IMR-90 (cell line): ENCODE measurements at regions not wholly inside any gene's neighbourhood (a gene's known extent, or its start where the extent isn't known, plus 50 kb on each side); places are given as distances from the start of the nearest gene placed in this dataset.

Experiments
- ATAC-seq: fragments of 200-7000 bp; cut with Tn5 transposase; 2 replicates; pipeline ENCODE4 v1.9.1; 2020; ENCODE audit warnings: low read depth, mild to moderate bottlenecking, moderate library complexity
- BruUV-seq: library from RNA; stranded (reverse); fragments of 400-500 nt; replicated peaks from 2 replicates; lab custom pipeline; 2021; lab: Mats Ljungman, UMichigan
- CTCF ChIA-PET: fragments of 300-600 bp; formaldehyde crosslinking; extraction: SDS; loops from one replicate; lab custom pipeline; 2021; ENCODE audit warnings: antibody characterized with exemption; lab: Yijun Ruan, JAX
- POLR2A ChIA-PET: fragments of 300-600 bp; sonication (Branson Sonifier 250); formaldehyde crosslinking; loops from one replicate; lab custom pipeline; 2022; ENCODE audit warnings: antibody characterized with exemption; ENCODE audit not compliant: unreplicated experiment; lab: Charles Lee
- DNase-seq: peaks from one replicate; pipeline ENCODE4 v3.0.0; 2013
- H2AFZ ChIP-seq: replicated peaks from 2 replicates; pipeline ENCODE3; 2013; ENCODE audit warnings: low read length, mild to moderate bottlenecking; ENCODE audit not compliant: poor library complexity
- H2AK5ac ChIP-seq: 2 replicates; pipeline ENCODE4 v1.6.1; 2013; ENCODE audit warnings: low read depth, low read length, inconsistent platforms
- H2AK9ac ChIP-seq: replicated peaks from 2 replicates; pipeline ENCODE3; 2013; ENCODE audit warnings: mild to moderate bottlenecking, low read depth, low read length, moderate library complexity; ENCODE audit not compliant: poor library complexity
- H2BK120ac ChIP-seq: 2 replicates; pipeline ENCODE4 v1.6.1; 2013; ENCODE audit warnings: low read depth, low read length, inconsistent platforms
- H2BK15ac ChIP-seq: 3 replicates; pipeline ENCODE4 v1.6.1; 2013; ENCODE audit warnings: low read depth, low read length, inconsistent platforms
- H2BK20ac ChIP-seq: 2 replicates; pipeline ENCODE4 v1.6.1; 2013; ENCODE audit warnings: low read depth, mild to moderate bottlenecking, inconsistent platforms, low read length, moderate library complexity
- H2BK5ac ChIP-seq: 2 replicates; pipeline ENCODE4 v1.6.1; 2013; ENCODE audit warnings: mild to moderate bottlenecking, low read depth, low read length, inconsistent platforms; ENCODE audit not compliant: poor library complexity, severe bottlenecking
- H3K14ac ChIP-seq: replicated peaks from 2 replicates; pipeline ENCODE4 v1.6.1; 2013; ENCODE audit warnings: low read depth, low read length, inconsistent platforms
- H3K18ac ChIP-seq: 2 replicates; pipeline ENCODE4 v1.6.1; 2013; ENCODE audit warnings: low read depth, low read length, control low read depth
- H3K23ac ChIP-seq: 2 replicates; pipeline ENCODE4 v1.6.1; 2013; ENCODE audit warnings: low read depth, low read length, inconsistent platforms
- H3K27ac ChIP-seq: 2 replicates; pipeline ENCODE4 v1.5.1; 2013; ENCODE audit warnings: mild to moderate bottlenecking, control low read depth, low read length; ENCODE audit not compliant: insufficient read depth
- H3K27me3 ChIP-seq: 2 replicates; pipeline ENCODE4 v1.6.1; 2013; ENCODE audit warnings: low read length; ENCODE audit not compliant: control insufficient read depth, insufficient read depth
- H3K36me3 ChIP-seq: 2 replicates; pipeline ENCODE4 v1.6.1; 2013; ENCODE audit warnings: low read length, mixed read lengths; ENCODE audit not compliant: control insufficient read depth, insufficient read depth
- H3K4ac ChIP-seq: 2 replicates; pipeline ENCODE4 v1.6.1; 2013; ENCODE audit warnings: low read depth, low read length, inconsistent platforms
- H3K4me1 ChIP-seq: 2 replicates; pipeline ENCODE4 v1.6.1; 2013; ENCODE audit warnings: low read length, mixed read lengths; ENCODE audit not compliant: control insufficient read depth, insufficient read depth
- H3K4me2 ChIP-seq: 2 replicates; pipeline ENCODE4 v1.6.1; 2013; ENCODE audit warnings: low read depth, mild to moderate bottlenecking, control low read depth, low read length, moderate library complexity
- H3K4me3 ChIP-seq: 2 replicates; pipeline ENCODE4 v1.5.1; 2013; ENCODE audit warnings: low read depth, mild to moderate bottlenecking, control low read depth, low read length, moderate library complexity; ENCODE audit not compliant: insufficient read depth
- H3K56ac ChIP-seq: 2 replicates; pipeline ENCODE4 v1.6.1; 2013; ENCODE audit warnings: low read length, inconsistent platforms; ENCODE audit not compliant: insufficient read depth; ENCODE audit errors: extremely low read depth
- H3K79me1 ChIP-seq, 2 experiments: 2 replicates each; pipeline ENCODE4 v1.6.1; 2013; ENCODE audit warnings: low read length in 2 of 2, inconsistent platforms in 1 of 2, low read depth in 1 of 2
- H3K9ac ChIP-seq: 2 replicates; pipeline ENCODE4 v1.6.1; 2013; ENCODE audit warnings: low read depth, low read length, control low read depth
- H3K9me1 ChIP-seq: 2 replicates; pipeline ENCODE4 v1.6.1; 2013; ENCODE audit warnings: low read length, inconsistent platforms; ENCODE audit not compliant: insufficient read depth
- H3K9me3 ChIP-seq: 2 replicates; pipeline ENCODE4 v1.6.1; 2013; ENCODE audit warnings: low read length; ENCODE audit not compliant: control insufficient read depth, insufficient read depth
- H4K20me1 ChIP-seq: 2 replicates; pipeline ENCODE4 v1.6.1; 2013; ENCODE audit warnings: low read length, inconsistent platforms; ENCODE audit not compliant: insufficient read depth
- H4K5ac ChIP-seq: 2 replicates; pipeline ENCODE4 v1.6.1; 2013; ENCODE audit warnings: mild to moderate bottlenecking, low read depth, low read length, control low read depth
- H4K8ac ChIP-seq, 2 experiments: 2 replicates each; pipeline ENCODE4 v1.6.1; 2013; ENCODE audit warnings: low read depth in 2 of 2, low read length in 2 of 2, control low read depth in 1 of 2, inconsistent platforms in 1 of 2
- H4K91ac ChIP-seq: 2 replicates; pipeline ENCODE4 v1.6.1; 2013; ENCODE audit warnings: low read depth, low read length, inconsistent platforms; ENCODE audit not compliant: insufficient read depth
- BHLHE40 ChIP-seq: fragments of 150-350 bp; IDR thresholded peaks from 2 replicates; pipeline ENCODE4 v1.6.1; 2016; ENCODE audit warnings: mild to moderate bottlenecking, low read depth, low read length
- CEBPB ChIP-seq: IDR thresholded peaks from 2 replicates; pipeline ENCODE4 v1.6.1; 2012; ENCODE audit warnings: low read depth, low read length, improper control_type of control experiment
- CHD1 ChIP-seq: IDR thresholded peaks from 2 replicates; pipeline ENCODE4 v1.6.1; 2012; ENCODE audit warnings: low read depth, low read length, improper control_type of control experiment
- FOS ChIP-seq: fragments of 150-350 bp; IDR thresholded peaks from 2 replicates; pipeline ENCODE4 v1.6.1; 2016; ENCODE audit warnings: low read depth, low read length
- MAFK ChIP-seq: IDR thresholded peaks from 2 replicates; pipeline ENCODE4 v1.6.1; 2012; ENCODE audit warnings: low read depth, low read length, improper control_type of control experiment
- MXI1 ChIP-seq: IDR thresholded peaks from 2 replicates; pipeline ENCODE4 v1.6.1; 2012; ENCODE audit warnings: low read depth, mild to moderate bottlenecking, low read length, moderate library complexity, borderline replicate concordance
- NFE2L2 ChIP-seq: fragments of 150-350 bp; IDR thresholded peaks from 2 replicates; pipeline ENCODE4 v1.6.1; 2016; ENCODE audit warnings: low read depth, mild to moderate bottlenecking, low read length
- POLR2A ChIP-seq: IDR thresholded peaks from 2 replicates; pipeline ENCODE4 v1.6.1; 2012; ENCODE audit warnings: mild to moderate bottlenecking, low read depth, low read length
- RCOR1 ChIP-seq: IDR thresholded peaks from 2 replicates; pipeline ENCODE4 v1.6.1; 2012; ENCODE audit warnings: mild to moderate bottlenecking, low read length, improper control_type of control experiment; ENCODE audit not compliant: insufficient replicate concordance
- SMC3 ChIP-seq: fragments of 150-350 bp; IDR thresholded peaks from 2 replicates; pipeline ENCODE4 v1.6.1; 2016; ENCODE audit warnings: low read depth, mild to moderate bottlenecking, antibody characterized with exemption, low read length, moderate library complexity
- WGBS, 2 experiments: methylation state at CpG; one replicate each; pipeline versions ENCODE4 v1.1.5 to v1.1.7; 2013; ENCODE audit warnings: missing lambda C conversion rate in 2 of 2; ENCODE audit not compliant: insufficient read length in 1 of 2; ENCODE audit errors: extremely low coverage in 2 of 2; 5-methylcytosine and 5-hydroxymethylcytosine counted together
- dilution Hi-C: fragments of 300-500 bp; cut with HindIII; formaldehyde crosslinking; loops from one replicate; pipeline ENCODE4 v1.14.3; 2018; ENCODE audit warnings: low sequenced_read_pairs; ENCODE audit not compliant: unreplicated experiment
- in situ Hi-C: fragments of 300-500 bp; cut with MboI; formaldehyde crosslinking; loops from 3 replicates; pipeline ENCODE4 v1.14.3; 2019; ENCODE audit warnings: low sequenced_read_pairs, inconsistent platforms, mixed read lengths
- intact Hi-C: fragments of 100-400 bp; cut with micrococcal nuclease; formaldehyde crosslinking; loops from 2 replicates; pipeline ENCODE4 v1.10.0; 2022
- TF ChIP-seq, protein P1 (sequence below): fragments of 150-350 bp; IDR thresholded peaks from 2 replicates; pipeline ENCODE4 v1.6.1; 2016; ENCODE audit warnings: low read depth, mild to moderate bottlenecking, low read length, moderate library complexity, borderline replicate concordance
- TF ChIP-seq, protein P2 (sequence below): conservative IDR thresholded peaks from 2 replicates; pipeline ENCODE4 v1.5.1; 2012; ENCODE audit warnings: mild to moderate bottlenecking, low read depth, low read length, improper control_type of control experiment
- TF ChIP-seq, protein P3 (sequence below): fragments of 150-350 bp; IDR thresholded peaks from 2 replicates; pipeline ENCODE4 v1.6.1; 2017; ENCODE audit warnings: mild to moderate bottlenecking, antibody characterized with exemption, low read length, low read depth

DNA sequence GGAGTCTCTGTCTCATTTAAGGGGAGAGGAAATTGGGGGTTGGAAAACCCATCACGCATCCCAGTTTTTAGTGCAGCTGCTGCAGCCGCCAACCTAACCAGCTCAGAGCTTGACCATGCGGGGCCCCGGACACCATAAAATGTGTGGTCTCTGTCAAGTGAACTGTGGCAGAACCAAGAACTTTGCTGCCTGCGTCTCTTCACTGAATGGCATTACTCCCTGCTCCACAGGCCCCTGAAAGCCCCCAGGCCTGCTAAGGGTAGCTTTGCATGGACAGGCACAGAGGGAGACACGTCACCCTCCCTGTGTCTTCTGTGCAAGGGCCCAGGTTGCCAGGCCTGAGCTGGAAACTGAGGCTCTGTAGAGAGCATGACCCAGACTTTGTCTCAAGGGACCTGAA is 144.6 kb upstream of the GPR26 start:
- H3K36me3 ChIP-seq = no peaks in the 10 kb centered on the region
- no peaks in the 10 kb centered on the region for H3K79me1 ChIP-seq
- no peak overlapping the region for H3K4me3 ChIP-seq
- H3K9ac ChIP-seq = no peak overlapping the region
- H3K23ac ChIP-seq = no peak overlapping the region
- no peak overlapping the region for H2BK5ac ChIP-seq
- ATAC-seq (no peak), DNase-seq (no peak)
- no peaks in the 10 kb centered on the region for H3K27me3 ChIP-seq
- H3K4ac ChIP-seq = no peak overlapping the region
- H4K91ac ChIP-seq = no peak overlapping the region
- intact Hi-C loops = no loop called here
- H3K4me2 ChIP-seq = no peak overlapping the region
- CTCF ChIA-PET = no interaction called here
- H4K5ac ChIP-seq = no peak overlapping the region
- no peak for TF ChIP-seq RCOR1
- no peak for TF ChIP-seq CHD1
- TF ChIP-seq NFE2L2 = no peak
- no peak for TF ChIP-seq POLR2A
- no peak for TF ChIP-seq CEBPB
- TF ChIP-seq, protein P1, sequence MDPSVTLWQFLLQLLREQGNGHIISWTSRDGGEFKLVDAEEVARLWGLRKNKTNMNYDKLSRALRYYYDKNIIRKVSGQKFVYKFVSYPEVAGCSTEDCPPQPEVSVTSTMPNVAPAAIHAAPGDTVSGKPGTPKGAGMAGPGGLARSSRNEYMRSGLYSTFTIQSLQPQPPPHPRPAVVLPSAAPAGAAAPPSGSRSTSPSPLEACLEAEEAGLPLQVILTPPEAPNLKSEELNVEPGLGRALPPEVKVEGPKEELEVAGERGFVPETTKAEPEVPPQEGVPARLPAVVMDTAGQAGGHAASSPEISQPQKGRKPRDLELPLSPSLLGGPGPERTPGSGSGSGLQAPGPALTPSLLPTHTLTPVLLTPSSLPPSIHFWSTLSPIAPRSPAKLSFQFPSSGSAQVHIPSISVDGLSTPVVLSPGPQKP = no peak
- TF ChIP-seq BHLHE40 = no peak
- TF ChIP-seq MXI1 = no peak
- no peak for TF ChIP-seq FOS
- TF ChIP-seq, protein P2, sequence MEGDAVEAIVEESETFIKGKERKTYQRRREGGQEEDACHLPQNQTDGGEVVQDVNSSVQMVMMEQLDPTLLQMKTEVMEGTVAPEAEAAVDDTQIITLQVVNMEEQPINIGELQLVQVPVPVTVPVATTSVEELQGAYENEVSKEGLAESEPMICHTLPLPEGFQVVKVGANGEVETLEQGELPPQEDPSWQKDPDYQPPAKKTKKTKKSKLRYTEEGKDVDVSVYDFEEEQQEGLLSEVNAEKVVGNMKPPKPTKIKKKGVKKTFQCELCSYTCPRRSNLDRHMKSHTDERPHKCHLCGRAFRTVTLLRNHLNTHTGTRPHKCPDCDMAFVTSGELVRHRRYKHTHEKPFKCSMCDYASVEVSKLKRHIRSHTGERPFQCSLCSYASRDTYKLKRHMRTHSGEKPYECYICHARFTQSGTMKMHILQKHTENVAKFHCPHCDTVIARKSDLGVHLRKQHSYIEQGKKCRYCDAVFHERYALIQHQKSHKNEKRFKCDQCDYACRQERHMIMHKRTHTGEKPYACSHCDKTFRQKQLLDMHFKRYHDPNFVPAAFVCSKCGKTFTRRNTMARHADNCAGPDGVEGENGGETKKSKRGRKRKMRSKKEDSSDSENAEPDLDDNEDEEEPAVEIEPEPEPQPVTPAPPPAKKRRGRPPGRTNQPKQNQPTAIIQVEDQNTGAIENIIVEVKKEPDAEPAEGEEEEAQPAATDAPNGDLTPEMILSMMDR = no peak
- TF ChIP-seq MAFK = no peak
- no peak for TF ChIP-seq SMC3
- TF ChIP-seq, protein P3, sequence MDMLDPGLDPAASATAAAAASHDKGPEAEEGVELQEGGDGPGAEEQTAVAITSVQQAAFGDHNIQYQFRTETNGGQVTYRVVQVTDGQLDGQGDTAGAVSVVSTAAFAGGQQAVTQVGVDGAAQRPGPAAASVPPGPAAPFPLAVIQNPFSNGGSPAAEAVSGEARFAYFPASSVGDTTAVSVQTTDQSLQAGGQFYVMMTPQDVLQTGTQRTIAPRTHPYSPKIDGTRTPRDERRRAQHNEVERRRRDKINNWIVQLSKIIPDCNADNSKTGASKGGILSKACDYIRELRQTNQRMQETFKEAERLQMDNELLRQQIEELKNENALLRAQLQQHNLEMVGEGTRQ = no peak
- dilution Hi-C loops = no loop called here
- no peak overlapping the region for H2BK15ac ChIP-seq
- H3K9me1 ChIP-seq = no peaks in the 10 kb centered on the region
- H3K27ac ChIP-seq = no peak overlapping the region
- no TSS peak for BruUV-seq
- no peak overlapping the region for H3K14ac ChIP-seq
- H4K8ac ChIP-seq = no peak overlapping the region
- peaks cover 35% of the 10 kb centered on the region for H3K9me3 ChIP-seq
- no peak overlapping the region for H3K18ac ChIP-seq
- in situ Hi-C loops = no loop called here
- H3K56ac ChIP-seq = no peak overlapping the region
- H2BK120ac ChIP-seq = no peak overlapping the region
- no peaks in the 10 kb centered on the region for H4K20me1 ChIP-seq
- H3K4me1 ChIP-seq = no peaks in the 10 kb centered on the region
- no peak overlapping the region for H2AFZ ChIP-seq
- WGBS, 2 experiments = no CpG with 5 or more reads among the region's 6 CpGs
- H2AK5ac ChIP-seq = no peak overlapping the region
- H2BK20ac ChIP-seq = no peak overlapping the region
- H2AK9ac ChIP-seq = no peak overlapping the region
- POLR2A ChIA-PET = no interaction called here
